ENCODE measurements at regions not wholly inside any gene's neighbourhood (a gene's known extent, or its start where the extent isn't known, plus 50 kb on each side); places are given as distances from the start of the nearest gene placed in this dataset.

DNA sequence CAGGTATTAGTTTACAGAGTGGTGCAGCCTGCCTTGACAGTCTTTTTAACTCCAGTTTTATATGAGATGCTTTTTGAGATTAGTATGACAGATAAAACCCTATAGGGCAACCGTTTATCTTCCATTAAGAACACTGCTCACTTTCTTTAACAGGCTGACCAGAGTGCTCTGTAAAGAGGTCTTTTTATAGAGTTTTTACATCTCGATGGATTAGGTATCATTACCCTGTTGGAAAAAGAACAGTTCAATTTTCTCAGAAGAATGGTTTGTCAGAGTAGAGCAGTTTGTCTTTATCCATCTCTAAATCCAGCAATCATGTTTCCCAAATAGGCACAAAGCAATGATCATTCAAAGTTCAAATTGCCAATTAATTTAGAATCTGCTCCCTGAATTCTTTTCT lies 395.2 kb upstream of the ARGLU1 start:
- Histone ChIP-seq H2AFZ (ENCODE audit: low read depth) (no peak overlapping the region), H3K9me3 (no peaks in the 10 kb centered on the region), H3K4me1 (ENCODE audit: control insufficient read depth in 1 of 2, insufficient read depth in 2 of 2, low read depth in 1 of 2, low read length in 1 of 2) (no peaks in the 10 kb centered on the region), H3K27me3 (ENCODE audit: insufficient read depth) (no peaks in the 10 kb centered on the region), H3K27ac (ENCODE audit: low read depth in 2 of 2, low read length in 1 of 2) (no peak overlapping the region), H3F3A (replicated peaks; ENCODE audit: insufficient read depth) (no peaks in the 10 kb centered on the region), H3K4me3 (ENCODE audit: low read depth in 2 of 2, low read length in 1 of 2) (no peak overlapping the region), H3K4me2 (no peak overlapping the region), H3K79me2 (ENCODE audit: insufficient read depth) (no peaks in the 10 kb centered on the region), H3K9me2 (no peaks in the 10 kb centered on the region), H3K9ac (no peak overlapping the region), H4K20me1 (ENCODE audit: insufficient read depth) (no peaks in the 10 kb centered on the region), H3K36me3 (replicated peaks in 1 of 2; ENCODE audit: control insufficient read depth in 1 of 2, insufficient read depth in 2 of 2, low read length in 1 of 2) (no peaks in the 10 kb centered on the region)
- ChIA-PET CTCF (no interaction called here), POLR2A (no interaction called here)
- TF ChIP-seq, protein P1, sequence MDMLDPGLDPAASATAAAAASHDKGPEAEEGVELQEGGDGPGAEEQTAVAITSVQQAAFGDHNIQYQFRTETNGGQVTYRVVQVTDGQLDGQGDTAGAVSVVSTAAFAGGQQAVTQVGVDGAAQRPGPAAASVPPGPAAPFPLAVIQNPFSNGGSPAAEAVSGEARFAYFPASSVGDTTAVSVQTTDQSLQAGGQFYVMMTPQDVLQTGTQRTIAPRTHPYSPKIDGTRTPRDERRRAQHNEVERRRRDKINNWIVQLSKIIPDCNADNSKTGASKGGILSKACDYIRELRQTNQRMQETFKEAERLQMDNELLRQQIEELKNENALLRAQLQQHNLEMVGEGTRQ (IDR thresholded peaks at IDR 0.05; ENCODE audit: borderline replicate concordance, low read depth, low read length): no peak
- no peak for TF ChIP-seq RXRA (IDR thresholded peaks at IDR 0.05; ENCODE audit: borderline replicate concordance, low read depth)
- no peak for TF ChIP-seq ELF1 (IDR thresholded peaks at IDR 0.05)
- TF ChIP-seq MEF2A (IDR thresholded peaks at IDR 0.05; ENCODE audit: borderline replicate concordance, low read depth): no peak
- WGBS (ENCODE audit: low lambda C conversion rate): 0% methylated on average over 2 of the region's 2 CpGs
- DNase-seq: no peak

DNA sequence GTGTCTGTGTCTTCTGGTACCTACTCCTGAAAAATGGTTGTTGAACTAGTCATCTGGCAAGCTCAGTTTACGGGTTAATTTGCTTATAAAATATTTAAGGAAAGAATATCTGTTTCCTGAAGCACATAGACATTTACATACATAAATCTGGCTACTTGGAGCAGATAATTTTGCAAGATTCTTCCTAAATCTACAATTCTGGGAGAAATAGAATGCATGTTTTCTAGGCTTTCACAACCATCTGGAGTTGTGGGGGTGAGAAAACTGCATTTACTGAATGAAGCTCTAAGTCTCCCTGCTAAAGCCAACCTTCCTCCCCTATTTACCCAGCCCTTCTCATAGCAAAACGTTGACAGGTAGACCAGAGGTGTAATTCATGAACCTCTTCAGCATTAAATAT lies 393.7 kb upstream of the ARGLU1 start:
- no peak for DNase-seq
- WGBS (ENCODE audit: low lambda C conversion rate): 0% methylated on average over 2 of the region's 2 CpGs

More for the DNA sequence above, 393.7 kb upstream of the ARGLU1 start:
- ChIA-PET POLR2A (no interaction called here), CTCF (no interaction called here)
- Histone ChIP-seq H3K4me1 (ENCODE audit: control insufficient read depth in 1 of 2, insufficient read depth in 2 of 2, low read depth in 1 of 2, low read length in 1 of 2) (no peaks in the 10 kb centered on the region), H3K4me3 (ENCODE audit: low read depth in 2 of 2, low read length in 1 of 2) (no peak overlapping the region), H3K79me2 (ENCODE audit: insufficient read depth) (no peaks in the 10 kb centered on the region), H3K36me3 (replicated peaks in 1 of 2; ENCODE audit: control insufficient read depth in 1 of 2, insufficient read depth in 2 of 2, low read length in 1 of 2) (no peaks in the 10 kb centered on the region), H2AFZ (ENCODE audit: low read depth) (no peak overlapping the region), H3K4me2 (no peak overlapping the region), H3F3A (replicated peaks; ENCODE audit: insufficient read depth) (no peaks in the 10 kb centered on the region), H4K20me1 (ENCODE audit: insufficient read depth) (no peaks in the 10 kb centered on the region), H3K9me2 (no peaks in the 10 kb centered on the region), H3K27ac (ENCODE audit: low read depth in 2 of 2, low read length in 1 of 2) (no peak overlapping the region), H3K27me3 (ENCODE audit: insufficient read depth) (no peaks in the 10 kb centered on the region), H3K9ac (no peak overlapping the region), H3K9me3 (no peaks in the 10 kb centered on the region)
- TF ChIP-seq EP300 (IDR thresholded peaks at IDR 0.05; ENCODE audit: borderline replicate concordance in 1 of 2, low read depth in 1 of 2, low read length in 1 of 2): no peak
- TF ChIP-seq, protein P2, sequence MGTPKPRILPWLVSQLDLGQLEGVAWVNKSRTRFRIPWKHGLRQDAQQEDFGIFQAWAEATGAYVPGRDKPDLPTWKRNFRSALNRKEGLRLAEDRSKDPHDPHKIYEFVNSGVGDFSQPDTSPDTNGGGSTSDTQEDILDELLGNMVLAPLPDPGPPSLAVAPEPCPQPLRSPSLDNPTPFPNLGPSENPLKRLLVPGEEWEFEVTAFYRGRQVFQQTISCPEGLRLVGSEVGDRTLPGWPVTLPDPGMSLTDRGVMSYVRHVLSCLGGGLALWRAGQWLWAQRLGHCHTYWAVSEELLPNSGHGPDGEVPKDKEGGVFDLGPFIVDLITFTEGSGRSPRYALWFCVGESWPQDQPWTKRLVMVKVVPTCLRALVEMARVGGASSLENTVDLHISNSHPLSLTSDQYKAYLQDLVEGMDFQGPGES (IDR thresholded peaks at IDR 0.05; ENCODE audit: low read depth, low read length): no peak
- TF ChIP-seq GABPA (IDR thresholded peaks at IDR 0.05; ENCODE audit: low read depth): no peak
- no peak for TF ChIP-seq TAF1 (IDR thresholded peaks at IDR 0.05; ENCODE audit: borderline replicate concordance, low read depth, low read length)
- no peak for TF ChIP-seq CHD2 (IDR thresholded peaks at IDR 0.05; ENCODE audit: low read length, partially characterized antibody)
- TF ChIP-seq, protein P1 (IDR thresholded peaks at IDR 0.05; ENCODE audit: borderline replicate concordance, low read depth, low read length): no peak
- TF ChIP-seq, protein P3, sequence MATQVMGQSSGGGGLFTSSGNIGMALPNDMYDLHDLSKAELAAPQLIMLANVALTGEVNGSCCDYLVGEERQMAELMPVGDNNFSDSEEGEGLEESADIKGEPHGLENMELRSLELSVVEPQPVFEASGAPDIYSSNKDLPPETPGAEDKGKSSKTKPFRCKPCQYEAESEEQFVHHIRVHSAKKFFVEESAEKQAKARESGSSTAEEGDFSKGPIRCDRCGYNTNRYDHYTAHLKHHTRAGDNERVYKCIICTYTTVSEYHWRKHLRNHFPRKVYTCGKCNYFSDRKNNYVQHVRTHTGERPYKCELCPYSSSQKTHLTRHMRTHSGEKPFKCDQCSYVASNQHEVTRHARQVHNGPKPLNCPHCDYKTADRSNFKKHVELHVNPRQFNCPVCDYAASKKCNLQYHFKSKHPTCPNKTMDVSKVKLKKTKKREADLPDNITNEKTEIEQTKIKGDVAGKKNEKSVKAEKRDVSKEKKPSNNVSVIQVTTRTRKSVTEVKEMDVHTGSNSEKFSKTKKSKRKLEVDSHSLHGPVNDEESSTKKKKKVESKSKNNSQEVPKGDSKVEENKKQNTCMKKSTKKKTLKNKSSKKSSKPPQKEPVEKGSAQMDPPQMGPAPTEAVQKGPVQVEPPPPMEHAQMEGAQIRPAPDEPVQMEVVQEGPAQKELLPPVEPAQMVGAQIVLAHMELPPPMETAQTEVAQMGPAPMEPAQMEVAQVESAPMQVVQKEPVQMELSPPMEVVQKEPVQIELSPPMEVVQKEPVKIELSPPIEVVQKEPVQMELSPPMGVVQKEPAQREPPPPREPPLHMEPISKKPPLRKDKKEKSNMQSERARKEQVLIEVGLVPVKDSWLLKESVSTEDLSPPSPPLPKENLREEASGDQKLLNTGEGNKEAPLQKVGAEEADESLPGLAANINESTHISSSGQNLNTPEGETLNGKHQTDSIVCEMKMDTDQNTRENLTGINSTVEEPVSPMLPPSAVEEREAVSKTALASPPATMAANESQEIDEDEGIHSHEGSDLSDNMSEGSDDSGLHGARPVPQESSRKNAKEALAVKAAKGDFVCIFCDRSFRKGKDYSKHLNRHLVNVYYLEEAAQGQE (IDR thresholded peaks at IDR 0.05; ENCODE audit: low read depth, low read length): no peak
- TF ChIP-seq NRF1 (IDR thresholded peaks at IDR 0.05; ENCODE audit: low read depth, low read length): no peak
- TF ChIP-seq, protein P4, sequence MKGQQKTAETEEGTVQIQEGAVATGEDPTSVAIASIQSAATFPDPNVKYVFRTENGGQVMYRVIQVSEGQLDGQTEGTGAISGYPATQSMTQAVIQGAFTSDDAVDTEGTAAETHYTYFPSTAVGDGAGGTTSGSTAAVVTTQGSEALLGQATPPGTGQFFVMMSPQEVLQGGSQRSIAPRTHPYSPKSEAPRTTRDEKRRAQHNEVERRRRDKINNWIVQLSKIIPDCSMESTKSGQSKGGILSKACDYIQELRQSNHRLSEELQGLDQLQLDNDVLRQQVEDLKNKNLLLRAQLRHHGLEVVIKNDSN (IDR thresholded peaks at IDR 0.05; ENCODE audit: borderline replicate concordance, low read depth): no peak
- TF ChIP-seq RXRA (IDR thresholded peaks at IDR 0.05; ENCODE audit: borderline replicate concordance, low read depth): no peak
- TF ChIP-seq FOXM1 (IDR thresholded peaks at IDR 0.05; ENCODE audit: low read depth): no peak
- TF ChIP-seq NFIC (IDR thresholded peaks at IDR 0.05; ENCODE audit: borderline replicate concordance): no peak
- TF ChIP-seq SIN3A (IDR thresholded peaks at IDR 0.05; ENCODE audit: borderline replicate concordance, low read depth, low read length): no peak
- no peak for TF ChIP-seq JUND (IDR thresholded peaks at IDR 0.05)
- no peak for TF ChIP-seq MEF2A (IDR thresholded peaks at IDR 0.05; ENCODE audit: borderline replicate concordance, low read depth)
- TF ChIP-seq, protein P5, sequence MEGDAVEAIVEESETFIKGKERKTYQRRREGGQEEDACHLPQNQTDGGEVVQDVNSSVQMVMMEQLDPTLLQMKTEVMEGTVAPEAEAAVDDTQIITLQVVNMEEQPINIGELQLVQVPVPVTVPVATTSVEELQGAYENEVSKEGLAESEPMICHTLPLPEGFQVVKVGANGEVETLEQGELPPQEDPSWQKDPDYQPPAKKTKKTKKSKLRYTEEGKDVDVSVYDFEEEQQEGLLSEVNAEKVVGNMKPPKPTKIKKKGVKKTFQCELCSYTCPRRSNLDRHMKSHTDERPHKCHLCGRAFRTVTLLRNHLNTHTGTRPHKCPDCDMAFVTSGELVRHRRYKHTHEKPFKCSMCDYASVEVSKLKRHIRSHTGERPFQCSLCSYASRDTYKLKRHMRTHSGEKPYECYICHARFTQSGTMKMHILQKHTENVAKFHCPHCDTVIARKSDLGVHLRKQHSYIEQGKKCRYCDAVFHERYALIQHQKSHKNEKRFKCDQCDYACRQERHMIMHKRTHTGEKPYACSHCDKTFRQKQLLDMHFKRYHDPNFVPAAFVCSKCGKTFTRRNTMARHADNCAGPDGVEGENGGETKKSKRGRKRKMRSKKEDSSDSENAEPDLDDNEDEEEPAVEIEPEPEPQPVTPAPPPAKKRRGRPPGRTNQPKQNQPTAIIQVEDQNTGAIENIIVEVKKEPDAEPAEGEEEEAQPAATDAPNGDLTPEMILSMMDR (IDR thresholded peaks at IDR 0.05): no peak
- no peak for TF ChIP-seq RFX5 (IDR thresholded peaks at IDR 0.05; ENCODE audit: low read length)
- no peak for TF ChIP-seq ELF1 (IDR thresholded peaks at IDR 0.05)
- TF ChIP-seq FOXJ3 (CRISPR knock-in tag; IDR thresholded peaks at IDR 0.05): no peak
